ENCODE measurements at regions not wholly inside any gene's neighbourhood (a gene's known extent, or its start where the extent isn't known, plus 50 kb on each side); places are given as distances from the start of the nearest gene placed in this dataset.

DNA sequence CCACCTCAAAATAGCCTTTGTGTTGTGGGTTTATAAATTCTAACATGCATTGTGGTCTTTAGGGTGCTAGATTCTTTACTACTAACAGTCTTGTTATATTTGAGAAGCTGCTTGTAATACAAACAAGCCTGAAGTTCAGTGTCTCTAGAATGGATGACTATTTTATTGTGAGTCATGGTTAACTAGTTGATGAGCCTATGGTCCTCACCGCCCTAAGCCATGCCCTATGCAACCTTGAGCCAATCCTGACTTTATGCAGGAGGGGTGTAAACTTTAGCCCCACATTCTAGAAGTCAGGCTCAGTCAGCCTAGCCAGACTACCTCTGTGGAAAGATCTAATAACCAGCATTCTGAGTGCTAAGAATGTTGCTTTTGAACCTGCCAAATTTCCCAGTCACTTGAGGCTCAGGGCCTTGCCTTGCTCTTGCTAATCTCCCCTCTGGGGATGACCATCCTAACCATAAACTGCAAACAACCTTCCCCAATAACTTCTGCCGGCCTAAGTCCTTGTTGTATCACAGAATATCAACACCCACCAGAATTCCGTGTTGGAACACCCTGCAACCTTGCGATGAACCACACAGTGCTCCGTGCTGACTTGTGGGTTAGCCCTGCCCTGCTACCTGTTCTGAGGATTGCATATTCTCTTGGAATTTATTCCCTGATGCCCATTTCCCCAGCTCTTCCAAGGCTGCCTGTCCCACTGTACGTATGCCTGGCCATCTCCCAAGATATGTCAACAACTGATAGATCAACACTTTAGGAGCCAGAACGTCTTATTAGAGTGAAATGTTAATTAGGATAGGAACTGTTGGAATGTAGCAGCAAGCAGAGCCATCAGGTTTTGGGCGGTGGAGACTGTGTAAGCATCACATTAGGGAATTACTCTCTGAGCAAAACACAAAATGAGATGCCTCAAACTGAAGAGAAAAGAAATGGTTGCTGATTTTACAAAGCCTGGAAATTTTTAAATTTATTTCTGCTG, 71.7 kb upstream of the CEP85L start:
- no peak overlapping the region for H3K27ac ChIP-seq (ENCODE audit: low read depth in 2 of 2, low read length in 2 of 2)
- H3K9ac ChIP-seq (ENCODE audit: low read length in 3 of 3) = no peak overlapping the region
- DNase-seq (no peak), FAIRE-seq (no peak)
- TF ChIP-seq, protein P1, sequence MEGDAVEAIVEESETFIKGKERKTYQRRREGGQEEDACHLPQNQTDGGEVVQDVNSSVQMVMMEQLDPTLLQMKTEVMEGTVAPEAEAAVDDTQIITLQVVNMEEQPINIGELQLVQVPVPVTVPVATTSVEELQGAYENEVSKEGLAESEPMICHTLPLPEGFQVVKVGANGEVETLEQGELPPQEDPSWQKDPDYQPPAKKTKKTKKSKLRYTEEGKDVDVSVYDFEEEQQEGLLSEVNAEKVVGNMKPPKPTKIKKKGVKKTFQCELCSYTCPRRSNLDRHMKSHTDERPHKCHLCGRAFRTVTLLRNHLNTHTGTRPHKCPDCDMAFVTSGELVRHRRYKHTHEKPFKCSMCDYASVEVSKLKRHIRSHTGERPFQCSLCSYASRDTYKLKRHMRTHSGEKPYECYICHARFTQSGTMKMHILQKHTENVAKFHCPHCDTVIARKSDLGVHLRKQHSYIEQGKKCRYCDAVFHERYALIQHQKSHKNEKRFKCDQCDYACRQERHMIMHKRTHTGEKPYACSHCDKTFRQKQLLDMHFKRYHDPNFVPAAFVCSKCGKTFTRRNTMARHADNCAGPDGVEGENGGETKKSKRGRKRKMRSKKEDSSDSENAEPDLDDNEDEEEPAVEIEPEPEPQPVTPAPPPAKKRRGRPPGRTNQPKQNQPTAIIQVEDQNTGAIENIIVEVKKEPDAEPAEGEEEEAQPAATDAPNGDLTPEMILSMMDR (IDR thresholded peaks at IDR 0.05; ENCODE audit: borderline replicate concordance, extremely low read depth, insufficient read depth) = no peak
- no peaks in the 10 kb centered on the region for H3K36me3 ChIP-seq (ENCODE audit: control insufficient read depth in 2 of 3, insufficient read depth in 3 of 3, low read length in 3 of 3)
- no peaks in the 10 kb centered on the region for H3K4me1 ChIP-seq (ENCODE audit: control insufficient read depth in 2 of 3, insufficient read depth in 2 of 3, low read depth in 1 of 3, low read length in 3 of 3)
- H3K4me3 ChIP-seq (ENCODE audit: low read length in 3 of 3) = no peak overlapping the region
- no peaks in the 10 kb centered on the region for H3K9me3 ChIP-seq (ENCODE audit: control insufficient read depth in 2 of 3, insufficient read depth in 1 of 3, low read length in 3 of 3)
- H3K27me3 ChIP-seq (ENCODE audit: control insufficient read depth, insufficient read depth, low read length) = no peaks in the 10 kb centered on the region
- intact Hi-C loops (cut with DNase I) = no loop called here

DNA sequence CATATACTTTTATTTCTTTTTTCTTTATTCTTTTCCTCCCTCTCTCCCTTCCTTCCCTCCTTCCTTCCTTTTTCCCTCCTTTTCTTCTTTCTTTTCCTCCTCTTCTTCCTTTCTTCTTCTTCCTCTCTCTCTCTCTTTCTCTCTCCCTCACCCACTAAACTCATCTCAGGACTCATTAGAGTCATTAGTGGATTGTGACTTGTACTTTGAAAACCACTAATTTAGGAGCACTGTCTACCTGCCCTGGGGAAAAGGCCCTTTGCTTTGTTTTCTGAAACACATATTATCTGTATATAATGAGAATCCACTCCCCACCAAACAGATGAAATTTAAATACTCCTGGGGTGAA, 68.7 kb upstream of the CEP85L start:
- H3K4me3 ChIP-seq (ENCODE audit: low read length in 3 of 3) = no peak overlapping the region

DNA sequence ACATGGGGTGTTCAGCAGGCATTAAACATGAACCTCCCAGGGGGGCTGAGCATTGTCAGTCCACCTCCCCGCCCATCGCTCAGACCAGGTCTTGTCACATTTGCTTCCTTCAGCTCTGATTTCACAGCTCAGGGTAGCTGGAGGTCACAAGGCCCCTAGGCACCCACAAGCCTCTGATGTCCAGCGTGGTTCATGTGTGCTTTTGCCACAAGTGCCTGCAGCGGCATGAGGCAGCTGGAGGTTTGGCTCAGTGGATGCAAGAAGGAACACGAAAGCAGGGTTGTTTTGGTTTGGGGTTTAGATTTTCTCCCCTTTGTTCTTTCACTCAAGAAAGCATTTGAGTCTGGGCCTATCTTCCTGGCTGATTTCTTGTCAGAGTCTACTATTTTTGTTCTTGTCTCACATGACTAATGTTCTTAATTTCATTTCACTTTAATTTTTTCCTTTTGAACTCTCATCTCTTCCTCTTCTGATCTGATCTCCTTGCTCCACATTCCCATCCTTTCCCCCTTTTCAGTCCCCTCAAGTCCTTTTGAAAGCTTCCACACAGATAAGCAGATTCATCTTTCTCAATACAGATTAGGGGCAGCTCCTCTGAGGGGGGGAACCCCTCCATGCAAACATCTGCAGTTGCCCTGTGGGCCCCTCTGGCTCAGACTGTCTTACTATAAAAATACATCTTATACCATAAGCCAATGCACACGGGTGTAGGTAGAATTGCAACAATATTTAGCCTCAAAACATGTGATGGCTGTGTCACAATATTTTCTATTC, 68.1 kb upstream of the CEP85L start:
- FAIRE-seq (no peak), DNase-seq (peak in 1 of 5 donors; percentile 7)
- Histone ChIP-seq H3K36me3 (ENCODE audit: control insufficient read depth in 2 of 3, insufficient read depth in 3 of 3, low read length in 3 of 3) (no peaks in the 10 kb centered on the region), H3K4me3 (ENCODE audit: low read length in 3 of 3) (no peak overlapping the region), H3K27me3 (ENCODE audit: control insufficient read depth, insufficient read depth, low read length) (no peaks in the 10 kb centered on the region), H3K9me3 (ENCODE audit: control insufficient read depth in 2 of 3, insufficient read depth in 1 of 3, low read length in 3 of 3) (no peaks in the 10 kb centered on the region), H3K9ac (ENCODE audit: low read length in 3 of 3) (no peak overlapping the region), H3K27ac (ENCODE audit: low read depth in 2 of 2, low read length in 2 of 2) (no peak overlapping the region), H3K4me1 (ENCODE audit: control insufficient read depth in 2 of 3, insufficient read depth in 2 of 3, low read depth in 1 of 3, low read length in 3 of 3) (no peaks in the 10 kb centered on the region)
- TF ChIP-seq, protein P1 (IDR thresholded peaks at IDR 0.05; ENCODE audit: borderline replicate concordance, extremely low read depth, insufficient read depth) = no peak
- intact Hi-C loops (cut with DNase I) = no loop called here

More for the DNA sequence above, 68.7 kb upstream of the CEP85L start:
- FAIRE-seq (no peak), DNase-seq (no peak)
- Histone ChIP-seq H3K27ac (ENCODE audit: low read depth in 2 of 2, low read length in 2 of 2) (no peak overlapping the region), H3K4me1 (ENCODE audit: control insufficient read depth in 2 of 3, insufficient read depth in 2 of 3, low read depth in 1 of 3, low read length in 3 of 3) (no peaks in the 10 kb centered on the region), H3K9ac (ENCODE audit: low read length in 3 of 3) (no peak overlapping the region), H3K9me3 (ENCODE audit: control insufficient read depth in 2 of 3, insufficient read depth in 1 of 3, low read length in 3 of 3) (no peaks in the 10 kb centered on the region), H3K36me3 (ENCODE audit: control insufficient read depth in 2 of 3, insufficient read depth in 3 of 3, low read length in 3 of 3) (no peaks in the 10 kb centered on the region), H3K27me3 (ENCODE audit: control insufficient read depth, insufficient read depth, low read length) (no peaks in the 10 kb centered on the region)
- intact Hi-C loops (cut with DNase I) = no loop called here
- TF ChIP-seq, protein P1 (IDR thresholded peaks at IDR 0.05; ENCODE audit: borderline replicate concordance, extremely low read depth, insufficient read depth) = no peak
